ENCODE measurements at regions not wholly inside any gene's neighbourhood (a gene's known extent, or its start where the extent isn't known, plus 50 kb on each side); places are given as distances from the start of the nearest gene placed in this dataset.

GRCh38 chr7:20952916-20953315 lies 166.2 kb upstream of the SP8 start:
- no peak for DNase-seq

- no peak for DNase-seq
These were observed 168.3 kb upstream of the SP8 start for GRCh38 chr7:20954711-20955619.

- peak; percentile 86 for DNase-seq
These were observed 171.9 kb upstream of the SP8 start for GRCh38 chr7:20958572-20958971.

- DNase-seq = no peak
These were observed 172.6 kb upstream of the SP8 start for GRCh38 chr7:20959281-20959680.

GRCh38 chr7:20963556-20964280 lies 177.0 kb upstream of the SP8 start:
- no peak for DNase-seq

GRCh38 chr7:20964281-20964918 lies 177.7 kb upstream of the SP8 start:
- peak; percentile 57 for DNase-seq

GRCh38 chr7:20971219-20971618 lies 184.5 kb upstream of the SP8 start:
- DNase-seq = no peak

GRCh38 chr7:20980232-20980631 lies 193.5 kb upstream of the SP8 start:
- DNase-seq = peak; percentile 66

GRCh38 chr7:20980668-20981264 lies 194.1 kb upstream of the SP8 start:
- no peak for DNase-seq

- no peak for DNase-seq
These were observed 201.7 kb upstream of the SP8 start for GRCh38 chr7:20988340-20988739.

GRCh38 chr7:20991544-20991943 lies 204.9 kb upstream of the SP8 start:
- DNase-seq = no peak

GRCh38 chr7:20993693-20994092 lies 207.0 kb upstream of the SP8 start:
- no peak for DNase-seq

- no peak for DNase-seq
These were observed 211.6 kb upstream of the SP8 start for GRCh38 chr7:20998309-20998708.

GRCh38 chr7:21011153-21011552 lies 224.5 kb upstream of the SP8 start:
- no peak for DNase-seq

GRCh38 chr7:21013765-21014539 lies 227.3 kb upstream of the SP8 start:
- DNase-seq = no peak

- DNase-seq = no peak
These were observed 234.0 kb upstream of the SP8 start for GRCh38 chr7:21020667-21021066.

GRCh38 chr7:21023841-21024484 lies 237.3 kb upstream of the SP8 start:
- no peak for DNase-seq

- DNase-seq = peak; percentile 28
These were observed 237.8 kb upstream of the SP8 start for GRCh38 chr7:21024485-21024867.

- DNase-seq = peak; percentile 81
These were observed 241.5 kb upstream of the SP8 start for GRCh38 chr7:21028186-21028585.

- DNase-seq = peak; percentile 69
These were observed 241.9 kb upstream of the SP8 start for GRCh38 chr7:21028599-21028998.

GRCh38 chr7:21029006-21029405 lies 242.3 kb upstream of the SP8 start:
- peak; percentile 56 for DNase-seq
